ENCODE measurements at regions not wholly inside any gene's neighbourhood (a gene's known extent, or its start where the extent isn't known, plus 50 kb on each side); places are given as distances from the start of the nearest gene placed in this dataset.
"Not testable (repeated sequence)": the region's sequence is repeated elsewhere in the genome, so short reads cannot be mapped to it uniquely, and the experiment has no call there.

GRCh38 chr14:65846196-65846868 is 433.8 kb downstream of the FUT8 start:
- no peak for DNase-seq (ENCODE audit: low spot score)
- TF ChIP-seq CTCF (IDR thresholded peaks at IDR 0.05), result no peak
- ATAC-seq (ENCODE audit: low FRiP score), result no peak

- no peak for ATAC-seq (ENCODE audit: low FRiP score)
- no peak for DNase-seq (ENCODE audit: low spot score)
- no peak for TF ChIP-seq CTCF (IDR thresholded peaks at IDR 0.05)
Measured at GRCh38 chr14:65847075-65847847, 434.7 kb downstream of the FUT8 start.

- ATAC-seq (ENCODE audit: low FRiP score), result not testable (repeated sequence)
Measured at GRCh38 chr14:65847931-65848330, 435.4 kb downstream of the FUT8 start.

GRCh38 chr14:65849091-65849490 is 436.6 kb downstream of the FUT8 start:
- ATAC-seq (ENCODE audit: low FRiP score) (no peak), DNase-seq (ENCODE audit: low spot score) (no peak)
- TF ChIP-seq CTCF (IDR thresholded peaks at IDR 0.05), result no peak

More at GRCh38 chr14:65847931-65848330, 435.4 kb downstream of the FUT8 start:
- DNase-seq (ENCODE audit: low spot score), result not testable (repeated sequence)

GRCh38 chr14:65849558-65849957 is 437.0 kb downstream of the FUT8 start:
- ATAC-seq (ENCODE audit: low FRiP score), result no peak
- DNase-seq (ENCODE audit: low spot score), result no peak
- TF ChIP-seq CTCF (IDR thresholded peaks at IDR 0.05), result no peak

GRCh38 chr14:65850429-65851135 is 438.1 kb downstream of the FUT8 start:
- no peak for TF ChIP-seq CTCF (IDR thresholded peaks at IDR 0.05)
- DNase-seq (ENCODE audit: low spot score), result no peak
- ATAC-seq (ENCODE audit: low FRiP score), result no peak

GRCh38 chr14:65852689-65853088 is 440.2 kb downstream of the FUT8 start:
- no peak for TF ChIP-seq CTCF (IDR thresholded peaks at IDR 0.05)
- ATAC-seq (ENCODE audit: low FRiP score) (no peak), DNase-seq (ENCODE audit: low spot score) (no peak)

Data from omental fat pad (tissue), 3 donors.